GM12878 (cell line): ENCODE measurements at regions not wholly inside any gene's neighbourhood (a gene's known extent, or its start where the extent isn't known, plus 50 kb on each side); places are given as distances from the start of the nearest gene placed in this dataset.

ENCODE experiments used
- ATAC-seq: fragments of 200-7000 bp; cut with Tn5 transposase; 3 replicates; pipeline ENCODE4 v1.9.1; 2020; ENCODE audit warnings: mild to moderate bottlenecking, moderate library complexity
- BruUV-seq: library from RNA; stranded (reverse); fragments of 400-500 nt; replicated peaks from 2 replicates; lab custom pipeline; 2021; lab: Mats Ljungman, UMichigan
- CTCF ChIA-PET: fragments of 300-600 bp; sonication (Branson Sonifier 250); formaldehyde crosslinking; extraction: SDS; loops from one replicate; lab custom pipeline; 2021; ENCODE audit warnings: inconsistent platforms; lab: Yijun Ruan, JAX
- POLR2A ChIA-PET: fragments of 350-600 bp; formaldehyde crosslinking; extraction: SDS; loops from one replicate; lab custom pipeline; 2021; ENCODE audit warnings: inconsistent platforms; lab: Charles Lee
- RAD21 ChIA-PET: fragments of 300-600 bp; sonication (Branson Sonifier 250); formaldehyde crosslinking; loops from one replicate; lab custom pipeline; 2023; ENCODE audit warnings: antibody characterized with exemption; ENCODE audit not compliant: unreplicated experiment; lab: Charles Lee
- SMC1A ChIA-PET: fragments of 300-600 bp; sonication (Branson Sonifier 250); formaldehyde crosslinking; loops from one replicate; lab custom pipeline; 2023; ENCODE audit not compliant: unreplicated experiment, uncharacterized antibody; lab: Charles Lee
- DNase-seq: peaks from one replicate; pipeline ENCODE4 v3.0.0-alpha.2; 2011; ENCODE audit warnings: low read depth, low spot score
- FAIRE-seq: peaks from 3 replicates; lab custom pipeline; 2011; peaks lifted over from hg19 to GRCh38; lab: Jason Lieb, UNC
- H2AFZ ChIP-seq: 2 replicates; pipeline ENCODE4 v1.6.0; 2011; ENCODE audit warnings: low read depth, low read length, control low read depth; ENCODE audit not compliant: control insufficient read depth
- H3K27ac ChIP-seq: 2 replicates; pipeline ENCODE4 v1.5.1; 2011; ENCODE audit warnings: control low read depth; ENCODE audit not compliant: control insufficient read depth, insufficient read depth
- H3K27me3 ChIP-seq, 2 experiments: replicated peaks in 1 of 2; 2 replicates each; pipeline versions ENCODE4 v1.6.0 to v1.6.1; 2011; ENCODE audit warnings: low read length in 1 of 2; ENCODE audit not compliant: control insufficient read depth in 2 of 2, insufficient read depth in 2 of 2
- H3K36me3 ChIP-seq, 2 experiments: 2 replicates each; pipeline ENCODE4 v1.5.1; 2011; ENCODE audit warnings: low read length in 1 of 2; ENCODE audit not compliant: control insufficient read depth in 2 of 2, insufficient read depth in 2 of 2
- H3K4me1 ChIP-seq: 2 replicates; pipeline ENCODE4 v1.6.1; 2011; ENCODE audit warnings: mild to moderate bottlenecking, low read length, moderate library complexity, mixed read lengths; ENCODE audit not compliant: control insufficient read depth, insufficient read depth
- H3K4me2 ChIP-seq: 2 replicates; pipeline ENCODE4 v1.6.0; 2011; ENCODE audit warnings: control low read depth; ENCODE audit not compliant: control insufficient read depth, insufficient read depth
- H3K4me3 ChIP-seq: fragments of 200-600 bp; sonication (generic); 2 replicates; pipeline ENCODE4 v1.5.1; 2016
- H3K79me2 ChIP-seq: 2 replicates; pipeline ENCODE4 v1.6.0; 2011; ENCODE audit warnings: low read length; ENCODE audit not compliant: control insufficient read depth, insufficient read depth
- H3K9ac ChIP-seq: 2 replicates; pipeline ENCODE4 v1.8.0; 2011; ENCODE audit warnings: low read length, control low read depth, mixed read lengths; ENCODE audit not compliant: control insufficient read depth, insufficient read depth
- H3K9me3 ChIP-seq: replicated peaks from 3 replicates; pipeline ENCODE4 v1.5.1; 2011; ENCODE audit warnings: mild to moderate bottlenecking, low read length; ENCODE audit not compliant: control insufficient read depth, insufficient read depth
- H4K20me1 ChIP-seq: 2 replicates; pipeline ENCODE4 v1.6.0; 2011; ENCODE audit not compliant: control insufficient read depth, insufficient read depth
- BACH1 ChIP-seq: fragments of 450-650 bp; IDR thresholded peaks from 2 replicates; pipeline ENCODE4 v1.6.1; 2017; ENCODE audit warnings: mild to moderate bottlenecking, borderline replicate concordance
- CBX5 ChIP-seq: sonication (generic); IDR thresholded peaks from 2 replicates; pipeline ENCODE4 v1.6.1; 2016; ENCODE audit warnings: low read depth, moderate library complexity, mild to moderate bottlenecking, inconsistent platforms
- CTCF ChIP-seq, 3 experiments: IDR thresholded peaks in 2 of 3; conservative IDR thresholded peaks in 1 of 3; 2 replicates each; pipeline ENCODE4 v1.5.1; 2011; ENCODE audit warnings: low read depth in 3 of 3, low read length in 3 of 3, mild to moderate bottlenecking in 3 of 3, control low read depth in 2 of 3, moderate library complexity in 2 of 3, inconsistent platforms in 1 of 3, mixed read lengths in 1 of 3; ENCODE audit not compliant: control insufficient read depth in 2 of 3, insufficient read depth in 1 of 3; ENCODE audit errors: extremely low read depth in 1 of 3
- FOXK2 ChIP-seq: fragments of 450-650 bp; IDR thresholded peaks from 2 replicates; pipeline ENCODE4 v1.6.1; 2017; ENCODE audit warnings: mild to moderate bottlenecking, moderate library complexity
- KDM1A ChIP-seq: fragments of 200-600 bp; sonication (generic); IDR thresholded peaks from 2 replicates; pipeline ENCODE4 v1.6.1; 2016; ENCODE audit warnings: borderline replicate concordance
- NBN ChIP-seq: fragments of 450-650 bp; IDR thresholded peaks from 2 replicates; pipeline ENCODE4 v1.6.1; 2016
- NFYA ChIP-seq: IDR thresholded peaks from 2 replicates; pipeline ENCODE4 v1.6.1; 2011; ENCODE audit warnings: low read depth, mild to moderate bottlenecking, low read length, improper control_type of control experiment, borderline replicate concordance
- NRF1 ChIP-seq: conservative IDR thresholded peaks from 2 replicates; pipeline ENCODE4 v1.6.1; 2011; ENCODE audit warnings: mild to moderate bottlenecking, low read depth, low read length, improper control_type of control experiment
- PAX5 ChIP-seq: IDR thresholded peaks from 2 replicates; pipeline ENCODE4 v1.6.1; 2011; ENCODE audit warnings: low read depth, low read length, borderline replicate concordance
- POLR2AphosphoS5 ChIP-seq: IDR thresholded peaks from 2 replicates; pipeline ENCODE4 v1.6.1; 2011; ENCODE audit warnings: mild to moderate bottlenecking, low read length, inconsistent platforms
- RCOR1 ChIP-seq: conservative IDR thresholded peaks from 2 replicates; pipeline ENCODE4 v1.6.1; 2012; ENCODE audit warnings: low read depth, low read length, improper control_type of control experiment
- ZBED1 ChIP-seq: IDR thresholded peaks from 2 replicates; pipeline ENCODE4 v1.6.1; 2016; ENCODE audit warnings: borderline replicate concordance
- WGBS: methylation state at CpG from one replicate; pipeline ENCODE4 v1.1.6; 2016; ENCODE audit warnings: low lambda C conversion rate; ENCODE audit not compliant: insufficient replicate concordance, insufficient coverage; ENCODE audit errors: missing lambda C conversion rate; 5-methylcytosine and 5-hydroxymethylcytosine counted together
- in situ Hi-C: fragments of 300-500 bp; cut with MboI; formaldehyde crosslinking; loops from 9 replicates; pipeline ENCODE4 v1.14.3; 2018; ENCODE audit warnings: mixed read lengths
- intact Hi-C: fragments of 100-400 bp; cut with micrococcal nuclease; formaldehyde crosslinking; loops from one replicate; pipeline ENCODE4 v1.14.2; 2022; ENCODE audit not compliant: unreplicated experiment
- TF ChIP-seq, protein P1 (sequence below): IDR thresholded peaks from 2 replicates; pipeline ENCODE4 v1.6.1; 2012; ENCODE audit warnings: low read depth, low read length, improper control_type of control experiment

- TF ChIP-seq NBN: no peak
- peak in 2 of 3 experiments; percentile 5 to 16; a peak in 2 of 6 replicates for TF ChIP-seq CTCF (IDR thresholded peaks at IDR 0.05 in 2 of 3, conservative IDR thresholded peaks at IDR 0.05 in 1 of 3; ENCODE audit: control insufficient read depth in 2 of 3, extremely low read depth in 1 of 3, insufficient read depth in 1 of 3, low read depth in 3 of 3, low read length in 3 of 3)
- TF ChIP-seq FOXK2: no peak
- DNase-seq (no peak), ATAC-seq (peak; percentile 37; the same call in 1 of the 3 replicates), FAIRE-seq (peak; percentile 56)
- CTCF ChIA-PET: no interaction called here
- intact Hi-C loops: loop anchor here (5.0 kb wide), 1 partner anchor 130 kb away; no protein-coding TSS in a partner anchor
- Histone ChIP-seq H3K9me3 (no peaks in the 10 kb centered on the region), H3K4me1 (no peaks in the 10 kb centered on the region), H3K27ac (no peak overlapping the region), H3K4me2 (no peak overlapping the region), H4K20me1 (no peaks in the 10 kb centered on the region), H3K9ac (no peak overlapping the region), H3K4me3 (no peak overlapping the region), H2AFZ (no peak overlapping the region), H3K27me3 (no peaks in the 10 kb centered on the region), H3K79me2 (no peaks in the 10 kb centered on the region), H3K36me3 (no peaks in the 10 kb centered on the region)
- POLR2A ChIA-PET: no interaction called here
- BruUV-seq: no TSS peak
- SMC1A ChIA-PET: no interaction called here
- RAD21 ChIA-PET: no interaction called here
- WGBS: 89% methylated on average over 1 of the region's 1 CpG
- in situ Hi-C loops: no loop called here
Observed at GRCh38 chr4:103802766-103803165, 83.0 kb upstream of the TACR3 start.

- ChIA-PET POLR2A (no interaction called here), CTCF (no interaction called here), SMC1A (no interaction called here), RAD21 (no interaction called here)
- no peak overlapping the region for H2AFZ ChIP-seq
- H4K20me1 ChIP-seq: no peaks in the 10 kb centered on the region
- H3K27me3 ChIP-seq: no peaks in the 10 kb centered on the region; a peak in 1 of 4 replicates
- FAIRE-seq (peak; percentile 38), ATAC-seq (no peak), DNase-seq (no peak)
- no peaks in the 10 kb centered on the region for H3K36me3 ChIP-seq
- BruUV-seq: no TSS peak
- no peak overlapping the region for H3K4me3 ChIP-seq
- no peaks in the 10 kb centered on the region for H3K4me1 ChIP-seq
- no peaks in the 10 kb centered on the region for H3K9me3 ChIP-seq
- WGBS: 48% methylated on average over 4 of the region's 4 CpGs
- in situ Hi-C loops (loop anchor here (25.0 kb wide), 1 partner anchor 1150 kb away; no protein-coding TSS in a partner anchor), intact Hi-C loops (loop anchor here (2.0 to 5.0 kb wide), 2 partner anchors 310 to 356 kb away; no protein-coding TSS in a partner anchor)
- H3K4me2 ChIP-seq: no peak overlapping the region
- no peaks in the 10 kb centered on the region for H3K79me2 ChIP-seq
- H3K27ac ChIP-seq: no peak overlapping the region
- no peak overlapping the region for H3K9ac ChIP-seq
- TF ChIP-seq POLR2AphosphoS5: no peak
- TF ChIP-seq ZBED1: no peak
- TF ChIP-seq, protein P1, sequence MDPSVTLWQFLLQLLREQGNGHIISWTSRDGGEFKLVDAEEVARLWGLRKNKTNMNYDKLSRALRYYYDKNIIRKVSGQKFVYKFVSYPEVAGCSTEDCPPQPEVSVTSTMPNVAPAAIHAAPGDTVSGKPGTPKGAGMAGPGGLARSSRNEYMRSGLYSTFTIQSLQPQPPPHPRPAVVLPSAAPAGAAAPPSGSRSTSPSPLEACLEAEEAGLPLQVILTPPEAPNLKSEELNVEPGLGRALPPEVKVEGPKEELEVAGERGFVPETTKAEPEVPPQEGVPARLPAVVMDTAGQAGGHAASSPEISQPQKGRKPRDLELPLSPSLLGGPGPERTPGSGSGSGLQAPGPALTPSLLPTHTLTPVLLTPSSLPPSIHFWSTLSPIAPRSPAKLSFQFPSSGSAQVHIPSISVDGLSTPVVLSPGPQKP: no peak
- no peak for TF ChIP-seq PAX5
- TF ChIP-seq CBX5: no peak
- no peak for TF ChIP-seq NFYA
- no peak for TF ChIP-seq KDM1A
- no peak for TF ChIP-seq RCOR1
- TF ChIP-seq BACH1: no peak
- TF ChIP-seq NRF1: no peak
Observed at GRCh38 chr4:103787057-103787456, 67.3 kb upstream of the TACR3 start.
